Transverse colon (tissue), 4 donors: ENCODE measurements at regions not wholly inside any gene's neighbourhood (a gene's known extent, or its start where the extent isn't known, plus 50 kb on each side); places are given as distances from the start of the nearest gene placed in this dataset.

Experiments
- DNase-seq: peaks from one replicate; pipeline ENCODE4 v3.0.0-alpha.2; 2019
- H3K27ac ChIP-seq, 4 donors: fragments of 200-600 bp; sonication (generic); 2 replicates each; pipeline ENCODE4 v1.5.1; 2016 to 2018; ENCODE audit warnings: inconsistent platforms in 4 of 4
- H3K27me3 ChIP-seq: fragments of 200-600 bp; sonication (generic); 2 replicates; pipeline ENCODE4 v1.5.1; 2017; ENCODE audit warnings: inconsistent platforms
- H3K36me3 ChIP-seq, 4 donors: fragments of 200-600 bp; sonication (generic); 2 replicates each; pipeline ENCODE4 v1.5.1; 2017 to 2019; ENCODE audit warnings: inconsistent platforms in 4 of 4
- H3K4me1 ChIP-seq, 4 donors: fragments of 200-600 bp; sonication (generic); 2 replicates each; pipeline ENCODE4 v1.5.1; 2017 to 2020; ENCODE audit warnings: inconsistent platforms in 4 of 4
- H3K4me3 ChIP-seq, 4 donors: fragments of 200-600 bp; sonication (generic); 1 replicate in 1 of 4; 2 replicates in 3 of 4; pipeline versions ENCODE4 v1.5.1 to v1.6.1; 2017 to 2019; ENCODE audit warnings: inconsistent platforms in 4 of 4
- H3K9me3 ChIP-seq, 2 donors: fragments of 200-600 bp; sonication (generic); 2 replicates each; pipeline ENCODE4 v1.5.1; 2017 to 2019; ENCODE audit warnings: inconsistent platforms in 2 of 2
- EP300 ChIP-seq: sonication (generic); formaldehyde crosslinking; IDR thresholded peaks from one replicate; pipeline ENCODE4 v1.6.1; 2017; ENCODE audit warnings: antibody characterized with exemption, low read depth
- POLR2A ChIP-seq: fragments of 450-650 bp; IDR thresholded peaks from one replicate; pipeline ENCODE4 v1.6.1; 2016; ENCODE audit warnings: antibody characterized with exemption, mild to moderate bottlenecking, moderate library complexity
- POLR2AphosphoS5 ChIP-seq, 3 donors: sonication (generic); formaldehyde crosslinking; IDR thresholded peaks; one replicate each; pipeline ENCODE4 v1.6.1; 2016; ENCODE audit warnings: antibody characterized with exemption in 3 of 3
- WGBS, 2 donors: methylation state at CpG; one replicate each; pipeline ENCODE4 v1.1.5; 2018; ENCODE audit warnings: low coverage in 1 of 2; 5-methylcytosine and 5-hydroxymethylcytosine counted together
- in situ Hi-C, 4 donors: fragments of 200-750 bp; cut with MboI; loops; one replicate each; pipeline versions ENCODE4 v1.15.0 to v1.15.1; 2017; ENCODE audit warnings: low sequenced_read_pairs in 3 of 4, low pct_ligation_motif_present in 1 of 4, low pct_unique_long_range_greater_than_20kb in 1 of 4
- intact Hi-C: fragments of 100-400 bp; cut with DNase I; formaldehyde crosslinking; loops from one replicate; pipeline ENCODE4 v1.15.1; 2023; ENCODE audit warnings: low total_unique reads
- TF ChIP-seq, protein P1 (sequence below), 5 experiments: fragments of 200-600 bp in 3 of 5; fragments of 450-650 bp in 2 of 5; sonication (generic) in 3 of 5; IDR thresholded peaks; 1 replicate in 2 of 5; 2 replicates in 3 of 5; pipeline ENCODE4 v1.5.1; 2016 to 2017; ENCODE audit warnings: antibody characterized with exemption in 5 of 5, inconsistent platforms in 3 of 5, mild to moderate bottlenecking in 2 of 5, moderate library complexity in 1 of 5

DNA sequence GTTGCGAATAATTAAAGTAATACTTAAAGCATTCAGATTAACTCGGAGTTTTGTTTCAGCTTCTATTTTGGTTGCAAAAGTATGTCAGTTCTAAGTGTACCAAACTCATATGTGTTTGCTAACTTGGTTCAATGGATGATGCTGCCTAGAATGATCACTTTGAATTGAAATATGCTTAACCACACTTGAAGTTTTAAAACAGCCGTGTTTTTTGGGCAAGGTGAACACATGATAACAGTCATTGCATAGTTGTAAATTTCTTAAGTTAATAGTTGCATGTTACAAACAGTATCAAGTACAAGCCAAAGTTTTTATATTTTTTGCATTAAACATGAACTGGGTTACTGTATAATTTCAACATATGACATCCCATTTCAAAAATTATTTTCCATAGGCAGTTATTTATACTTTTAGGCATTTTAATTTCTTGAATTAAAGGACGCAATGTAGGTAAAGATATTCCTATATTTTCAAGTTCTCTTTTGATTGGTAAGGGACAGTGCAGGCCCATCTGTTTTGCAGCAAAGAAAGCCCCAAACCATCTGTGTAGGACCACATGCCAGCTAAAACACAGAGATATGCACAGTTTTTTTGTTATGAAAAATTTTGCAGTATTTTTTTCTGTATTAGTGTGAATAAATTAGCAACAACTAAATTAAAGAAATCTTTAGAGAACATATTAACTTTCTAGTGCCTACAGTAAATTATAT, 575.5 kb downstream of the PRKD1 start:
- H3K36me3 ChIP-seq = no peaks in the 10 kb centered on the region
- intact Hi-C loops = no loop called here
- DNase-seq = no peak
- no peaks in the 10 kb centered on the region for H3K4me1 ChIP-seq
- WGBS, 2 donors = 75 to 86% methylated on average over 4 of the region's 4 CpGs
- H3K9me3 ChIP-seq = peaks cover 0 to 3% of the 10 kb centered on the region in 2 donors
- H3K4me3 ChIP-seq = no peak overlapping the region
- in situ Hi-C loops = no loop called here
- H3K27ac ChIP-seq = no peak overlapping the region
- no peaks in the 10 kb centered on the region for H3K27me3 ChIP-seq
- TF ChIP-seq POLR2AphosphoS5 (IDR thresholded peaks at IDR 0.05) (no peak), POLR2A (no peak), EP300 (no peak)
- TF ChIP-seq, protein P1, sequence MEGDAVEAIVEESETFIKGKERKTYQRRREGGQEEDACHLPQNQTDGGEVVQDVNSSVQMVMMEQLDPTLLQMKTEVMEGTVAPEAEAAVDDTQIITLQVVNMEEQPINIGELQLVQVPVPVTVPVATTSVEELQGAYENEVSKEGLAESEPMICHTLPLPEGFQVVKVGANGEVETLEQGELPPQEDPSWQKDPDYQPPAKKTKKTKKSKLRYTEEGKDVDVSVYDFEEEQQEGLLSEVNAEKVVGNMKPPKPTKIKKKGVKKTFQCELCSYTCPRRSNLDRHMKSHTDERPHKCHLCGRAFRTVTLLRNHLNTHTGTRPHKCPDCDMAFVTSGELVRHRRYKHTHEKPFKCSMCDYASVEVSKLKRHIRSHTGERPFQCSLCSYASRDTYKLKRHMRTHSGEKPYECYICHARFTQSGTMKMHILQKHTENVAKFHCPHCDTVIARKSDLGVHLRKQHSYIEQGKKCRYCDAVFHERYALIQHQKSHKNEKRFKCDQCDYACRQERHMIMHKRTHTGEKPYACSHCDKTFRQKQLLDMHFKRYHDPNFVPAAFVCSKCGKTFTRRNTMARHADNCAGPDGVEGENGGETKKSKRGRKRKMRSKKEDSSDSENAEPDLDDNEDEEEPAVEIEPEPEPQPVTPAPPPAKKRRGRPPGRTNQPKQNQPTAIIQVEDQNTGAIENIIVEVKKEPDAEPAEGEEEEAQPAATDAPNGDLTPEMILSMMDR (IDR thresholded peaks at IDR 0.05) = no peak

DNA sequence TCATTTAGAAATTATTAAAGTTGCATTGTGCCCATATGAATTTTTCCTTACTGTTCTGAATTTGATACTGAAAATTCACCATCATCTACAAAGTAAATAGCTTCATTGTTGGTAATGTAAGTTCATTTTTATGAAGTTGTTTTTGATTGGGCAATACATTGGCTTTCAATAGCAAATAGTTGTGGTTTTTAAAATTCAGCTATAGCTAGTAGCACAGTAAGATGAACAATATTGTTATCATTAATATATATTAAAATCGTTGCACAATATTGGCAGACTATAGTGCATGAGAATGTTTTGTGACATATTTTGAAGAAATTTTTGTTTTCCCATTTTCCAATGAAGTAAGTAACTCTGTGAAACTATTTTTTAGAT, 575.0 kb downstream of the PRKD1 start:
- in situ Hi-C loops (no loop called here), intact Hi-C loops (no loop called here)
- no peaks in the 10 kb centered on the region for H3K36me3 ChIP-seq
- H3K27me3 ChIP-seq = no peaks in the 10 kb centered on the region
- H3K4me1 ChIP-seq = no peaks in the 10 kb centered on the region
- H3K27ac ChIP-seq = no peak overlapping the region
- DNase-seq = no peak
- TF ChIP-seq EP300 = no peak
- no peak for TF ChIP-seq POLR2AphosphoS5 (IDR thresholded peaks at IDR 0.05)
- TF ChIP-seq, protein P1 (IDR thresholded peaks at IDR 0.05) = no peak
- TF ChIP-seq POLR2A = no peak
- H3K4me3 ChIP-seq = no peak overlapping the region
- 70 to 71% methylated on average over 1 of the region's 1 CpG for WGBS, 2 donors
- H3K9me3 ChIP-seq = peaks cover 0 to 3% of the 10 kb centered on the region in 2 donors

DNA sequence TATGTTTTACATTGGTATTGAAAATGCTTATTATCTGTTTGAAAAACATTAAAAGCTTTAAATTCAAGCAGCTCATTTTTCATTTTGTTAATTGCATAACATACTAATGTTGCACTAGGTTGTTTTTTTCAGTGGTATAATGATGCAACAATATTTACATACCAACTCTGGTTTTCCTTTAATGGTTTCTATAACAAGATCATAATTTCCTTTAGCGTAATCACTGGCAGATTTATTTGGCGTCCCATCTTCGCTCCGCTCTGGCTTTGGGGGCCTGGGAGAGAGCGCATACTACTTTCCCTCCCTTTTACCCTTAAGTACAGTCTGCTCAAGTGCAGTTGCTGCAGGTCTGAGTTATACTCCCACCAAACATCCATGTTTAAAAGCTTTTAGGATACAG, 574.1 kb downstream of the PRKD1 start:
- TF ChIP-seq POLR2AphosphoS5 (IDR thresholded peaks at IDR 0.05) (no peak), POLR2A (no peak), EP300 (no peak)
- TF ChIP-seq, protein P1 (IDR thresholded peaks at IDR 0.05) = no peak
- intact Hi-C loops (no loop called here), in situ Hi-C loops (no loop called here)
- Histone ChIP-seq H3K27ac (no peak overlapping the region), H3K4me1 (no peaks in the 10 kb centered on the region), H3K9me3 (peaks cover 0 to 3% of the 10 kb centered on the region in 2 donors), H3K4me3 (no peak overlapping the region), H3K36me3 (no peaks in the 10 kb centered on the region), H3K27me3 (no peaks in the 10 kb centered on the region)
- DNase-seq = no peak
- WGBS, 2 donors = 89 to 90% methylated on average over 2 to 5 of the region's 5 CpGs

DNA sequence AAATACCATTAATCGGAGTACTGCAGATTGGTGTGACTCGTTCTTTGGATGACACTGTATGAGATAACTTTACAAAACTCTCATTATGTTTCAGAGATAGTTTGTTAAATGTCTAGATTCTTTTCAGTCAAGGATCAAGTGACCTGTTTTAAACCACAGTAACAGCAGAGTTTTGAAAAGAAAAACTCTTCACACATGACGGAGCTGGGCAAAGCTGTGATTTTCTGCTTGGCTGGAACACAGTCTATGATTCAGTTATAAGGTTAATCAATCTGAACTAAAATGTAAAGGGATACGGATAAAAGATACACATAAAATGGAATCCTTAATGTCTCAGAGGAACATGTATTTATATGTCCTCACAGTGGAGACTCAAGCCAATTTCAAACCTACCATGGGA, 573.2 kb downstream of the PRKD1 start:
- no peaks in the 10 kb centered on the region for H3K27me3 ChIP-seq
- intact Hi-C loops (no loop called here), in situ Hi-C loops (no loop called here)
- DNase-seq = no peak
- no peaks in the 10 kb centered on the region for H3K36me3 ChIP-seq
- H3K4me3 ChIP-seq = no peak overlapping the region
- H3K4me1 ChIP-seq = no peaks in the 10 kb centered on the region
- no peak overlapping the region for H3K27ac ChIP-seq
- TF ChIP-seq EP300 = no peak
- TF ChIP-seq, protein P1 (IDR thresholded peaks at IDR 0.05) = no peak
- no peak for TF ChIP-seq POLR2AphosphoS5 (IDR thresholded peaks at IDR 0.05)
- no peak for TF ChIP-seq POLR2A
- peaks cover 0 to 3% of the 10 kb centered on the region in 2 donors for H3K9me3 ChIP-seq
- 78 to 81% methylated on average over 4 of the region's 4 CpGs for WGBS, 2 donors
